ENCODE measurements at regions not wholly inside any gene's neighbourhood (a gene's known extent, or its start where the extent isn't known, plus 50 kb on each side); places are given as distances from the start of the nearest gene placed in this dataset.

DNA sequence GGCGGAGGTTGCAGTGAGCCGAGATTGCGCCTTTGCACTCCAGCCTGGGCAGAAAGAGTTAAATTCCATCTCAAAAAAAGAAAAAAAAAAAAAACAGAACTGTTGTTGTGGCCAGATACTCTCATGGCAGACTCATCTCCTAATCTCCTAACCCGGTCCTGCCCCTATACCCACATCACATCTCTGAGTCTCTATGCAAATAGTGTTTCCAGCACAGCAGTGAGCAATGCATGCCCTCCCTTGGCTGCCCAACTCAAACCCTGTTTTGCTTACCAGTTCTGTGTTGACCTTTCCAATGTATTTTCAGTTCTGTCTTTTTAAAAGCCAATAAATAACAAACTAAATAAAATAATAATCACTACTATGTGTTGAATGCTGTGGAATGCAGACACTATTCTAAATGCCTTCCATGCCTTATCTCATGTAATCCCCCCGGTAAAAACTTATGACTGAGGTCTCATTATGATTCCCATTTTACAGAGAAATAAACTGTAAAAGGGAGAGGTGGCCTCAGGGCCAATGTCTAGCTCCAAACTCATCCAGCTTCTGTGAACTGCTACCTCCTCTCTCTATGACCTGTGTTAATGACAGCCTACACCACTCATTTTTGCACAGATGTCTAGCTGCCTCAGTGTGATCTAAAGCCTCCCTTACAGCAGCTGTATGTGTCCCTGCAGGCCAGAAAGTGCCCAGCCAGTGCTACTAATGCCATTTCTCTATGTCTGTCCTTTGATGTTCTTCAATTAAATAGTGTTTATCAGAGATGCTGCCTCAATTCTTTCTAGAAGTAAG, 289.8 kb downstream of the HS3ST3B1 start:
- ChIA-PET CTCF (ENCODE audit: low intra/inter-chr PET ratio, low total read pairs) (no interaction called here), POLR2A (no interaction called here)
- TF ChIP-seq HES4 (CRISPR knock-in tag; IDR thresholded peaks at IDR 0.05; ENCODE audit: borderline replicate concordance) (no peak), MAFG (CRISPR knock-in tag; IDR thresholded peaks at IDR 0.05) (no peak), MTERF4 (CRISPR knock-in tag; IDR thresholded peaks at IDR 0.05) (no peak), ARID3A (IDR thresholded peaks at IDR 0.05; ENCODE audit: low read depth, low read length) (no peak)
- TF ChIP-seq, protein P1, sequence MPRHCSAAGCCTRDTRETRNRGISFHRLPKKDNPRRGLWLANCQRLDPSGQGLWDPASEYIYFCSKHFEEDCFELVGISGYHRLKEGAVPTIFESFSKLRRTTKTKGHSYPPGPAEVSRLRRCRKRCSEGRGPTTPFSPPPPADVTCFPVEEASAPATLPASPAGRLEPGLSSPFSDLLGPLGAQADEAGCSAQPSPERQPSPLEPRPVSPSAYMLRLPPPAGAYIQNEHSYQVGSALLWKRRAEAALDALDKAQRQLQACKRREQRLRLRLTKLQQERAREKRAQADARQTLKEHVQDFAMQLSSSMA (CRISPR knock-in tag; IDR thresholded peaks at IDR 0.05) = no peak
- WGBS (ENCODE audit: low lambda C conversion rate) = 91% methylated on average over 5 of the region's 5 CpGs
- H3K36me3 ChIP-seq (replicated peaks in 1 of 2; ENCODE audit: control insufficient read depth in 1 of 2, insufficient read depth in 2 of 2, low read length in 2 of 2) = no peaks in the 10 kb centered on the region
- H3K9ac ChIP-seq (ENCODE audit: insufficient read depth, low read depth, low read length) = no peak overlapping the region
- H3K27ac ChIP-seq (ENCODE audit: extremely low read length, insufficient read depth, low read length) = no peak overlapping the region
- H3K4me2 ChIP-seq (ENCODE audit: low read depth, low read length) = no peak overlapping the region
- in situ Hi-C loops (cut with HindIII; ENCODE audit: extremely low pct_ligation_motif_present, low pct_unique_long_range_greater_than_20kb) = no loop called here
- H3K4me1 ChIP-seq (ENCODE audit: insufficient read depth, low read length) = no peaks in the 10 kb centered on the region
- no peaks in the 10 kb centered on the region for H3K9me3 ChIP-seq (ENCODE audit: low read length)
- DNase-seq (ENCODE audit: low spot score) (no peak), ATAC-seq (no peak), FAIRE-seq (no peak)
- H4K20me1 ChIP-seq (ENCODE audit: insufficient read depth, low read length) = no peaks in the 10 kb centered on the region; the same call in 1 of the 2 replicates
- no peak overlapping the region for H2AFZ ChIP-seq (ENCODE audit: low read length)
- BruUV-seq (replicated peaks) = no TSS peak
- H3K27me3 ChIP-seq (ENCODE audit: control insufficient read depth in 1 of 2, insufficient read depth in 2 of 2, low read length in 2 of 2) = no peaks in the 10 kb centered on the region
- intact Hi-C loops (cut with micrococcal nuclease; ENCODE audit: unreplicated experiment) = no loop called here
- no peaks in the 10 kb centered on the region for H3K79me2 ChIP-seq (ENCODE audit: insufficient read depth, low read length)
- no peak overlapping the region for H3K4me3 ChIP-seq (replicated peaks in 1 of 3; ENCODE audit: insufficient read depth in 1 of 3, low read depth in 2 of 3, low read length in 3 of 3)

All from HepG2 (cell line).